Breast epithelium (tissue), 4 donors: ENCODE measurements at regions not wholly inside any gene's neighbourhood (a gene's known extent, or its start where the extent isn't known, plus 50 kb on each side); places are given as distances from the start of the nearest gene placed in this dataset.
"Not testable (repeated sequence)": the region's sequence is repeated elsewhere in the genome, so short reads cannot be mapped to it uniquely, and the experiment has no call there.

Experiments used
- DNase-seq, 2 donors: peaks; one replicate each; pipeline ENCODE4 v3.0.0-alpha.2; 2019; ENCODE audit warnings: low spot score in 2 of 2
- H3K27ac ChIP-seq, 2 donors: fragments of 200-600 bp; sonication (generic) in 1 of 2; one replicate each; pipeline ENCODE4 v1.5.1; 2016 to 2019; ENCODE audit warnings: mild to moderate bottlenecking in 1 of 2
- H3K27me3 ChIP-seq, 2 donors: fragments of 200-600 bp; sonication (generic) in 1 of 2; one replicate each; pipeline versions ENCODE4 v1.5.1 to v1.6.0; 2017 to 2019; ENCODE audit warnings: control low read depth in 1 of 2, mild to moderate bottlenecking in 1 of 2
- H3K36me3 ChIP-seq: fragments of 200-600 bp; one replicate; pipeline ENCODE4 v1.5.1; 2019
- H3K4me1 ChIP-seq, 2 donors: fragments of 200-600 bp; sonication (generic); one replicate each; pipeline ENCODE4 v1.5.1; 2016 to 2019; ENCODE audit warnings: control low read depth in 1 of 2
- H3K4me3 ChIP-seq, 3 donors: fragments of 200-600 bp; sonication (generic); 1 replicate in 2 of 3; 2 replicates in 1 of 3; pipeline ENCODE4 v1.5.1; 2016 to 2019; ENCODE audit warnings: mild to moderate bottlenecking in 3 of 3, moderate library complexity in 2 of 3
- H3K9me3 ChIP-seq, 2 donors: fragments of 200-600 bp; sonication (generic) in 1 of 2; one replicate each; pipeline ENCODE4 v1.5.1; 2016 to 2019; ENCODE audit warnings: control low read depth in 1 of 2
- POLR2A ChIP-seq: fragments of 450-650 bp; IDR thresholded peaks from one replicate; pipeline ENCODE4 v1.6.1; 2016; ENCODE audit warnings: antibody characterized with exemption, mild to moderate bottlenecking, moderate library complexity
- POLR2AphosphoS5 ChIP-seq, 3 donors: sonication (generic); formaldehyde crosslinking; IDR thresholded peaks; one replicate each; pipeline ENCODE4 v1.6.1; 2017; ENCODE audit warnings: antibody characterized with exemption in 3 of 3
- intact Hi-C: fragments of 100-400 bp; cut with DNase I; formaldehyde crosslinking; loops from one replicate; pipeline ENCODE4 v1.15.1; 2023; ENCODE audit warnings: low total_unique reads
- TF ChIP-seq, protein P1 (sequence below), 3 donors: fragments of 450-650 bp; IDR thresholded peaks; one replicate each; pipeline ENCODE4 v1.5.1; 2016 to 2017; ENCODE audit warnings: antibody characterized with exemption in 3 of 3, mild to moderate bottlenecking in 3 of 3, moderate library complexity in 3 of 3

DNA sequence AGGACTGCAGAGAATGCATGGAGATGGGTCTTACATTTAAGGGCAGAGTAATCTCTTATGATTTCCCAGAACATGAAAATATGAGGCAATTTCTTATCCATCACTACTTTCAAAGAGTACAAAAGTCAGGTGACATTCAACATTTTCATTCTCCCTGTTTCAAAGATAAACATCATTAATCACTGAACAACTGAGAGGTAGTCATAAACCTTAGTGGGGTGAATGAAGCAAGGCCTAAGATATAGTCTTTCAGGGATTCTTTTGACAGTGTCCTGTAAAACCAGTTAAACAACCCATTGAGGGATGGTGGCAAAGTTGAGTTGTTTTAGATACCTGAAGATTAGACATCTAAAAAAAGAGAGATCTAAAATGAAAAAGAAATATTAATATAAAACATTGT, 271.6 kb upstream of the CBLB start:
- no peak for TF ChIP-seq POLR2AphosphoS5 (IDR thresholded peaks at IDR 0.05)
- TF ChIP-seq, protein P1, sequence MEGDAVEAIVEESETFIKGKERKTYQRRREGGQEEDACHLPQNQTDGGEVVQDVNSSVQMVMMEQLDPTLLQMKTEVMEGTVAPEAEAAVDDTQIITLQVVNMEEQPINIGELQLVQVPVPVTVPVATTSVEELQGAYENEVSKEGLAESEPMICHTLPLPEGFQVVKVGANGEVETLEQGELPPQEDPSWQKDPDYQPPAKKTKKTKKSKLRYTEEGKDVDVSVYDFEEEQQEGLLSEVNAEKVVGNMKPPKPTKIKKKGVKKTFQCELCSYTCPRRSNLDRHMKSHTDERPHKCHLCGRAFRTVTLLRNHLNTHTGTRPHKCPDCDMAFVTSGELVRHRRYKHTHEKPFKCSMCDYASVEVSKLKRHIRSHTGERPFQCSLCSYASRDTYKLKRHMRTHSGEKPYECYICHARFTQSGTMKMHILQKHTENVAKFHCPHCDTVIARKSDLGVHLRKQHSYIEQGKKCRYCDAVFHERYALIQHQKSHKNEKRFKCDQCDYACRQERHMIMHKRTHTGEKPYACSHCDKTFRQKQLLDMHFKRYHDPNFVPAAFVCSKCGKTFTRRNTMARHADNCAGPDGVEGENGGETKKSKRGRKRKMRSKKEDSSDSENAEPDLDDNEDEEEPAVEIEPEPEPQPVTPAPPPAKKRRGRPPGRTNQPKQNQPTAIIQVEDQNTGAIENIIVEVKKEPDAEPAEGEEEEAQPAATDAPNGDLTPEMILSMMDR (IDR thresholded peaks at IDR 0.05) = no peak
- no peak for TF ChIP-seq POLR2A
- Histone ChIP-seq H3K27me3 (no peaks in the 10 kb centered on the region), H3K36me3 (no peaks in the 10 kb centered on the region), H3K9me3 (peaks cover 2 to 3% of the 10 kb centered on the region in 2 donors), H3K27ac (no peak overlapping the region), H3K4me3 (no peak overlapping the region), H3K4me1 (no peaks in the 10 kb centered on the region)
- no peak for DNase-seq
- intact Hi-C loops = no loop called here

DNA sequence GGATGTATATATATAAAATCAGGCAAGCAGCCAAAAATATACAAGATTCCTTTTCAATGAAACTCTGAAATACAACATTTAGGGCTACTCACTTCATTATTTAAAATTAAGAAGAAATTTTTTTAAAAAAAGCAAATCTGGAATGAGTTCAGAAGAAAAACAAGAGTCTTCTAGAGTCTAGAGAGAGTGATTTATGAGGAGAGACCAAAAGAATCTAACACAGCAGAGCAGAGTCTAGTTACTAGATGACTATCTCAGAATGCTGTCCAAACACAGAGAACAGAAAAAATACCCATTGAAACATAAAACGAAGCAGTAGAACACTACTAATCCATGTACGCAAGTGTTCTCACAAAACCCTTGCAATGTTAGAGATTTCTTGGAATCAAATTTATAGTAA, 275.2 kb upstream of the CBLB start:
- Histone ChIP-seq H3K27me3 (no peaks in the 10 kb centered on the region), H3K36me3 (no peaks in the 10 kb centered on the region), H3K4me3 (no peak overlapping the region), H3K27ac (no peak overlapping the region), H3K4me1 (no peaks in the 10 kb centered on the region), H3K9me3 (peaks cover 4 to 10% of the 10 kb centered on the region in 2 donors)
- intact Hi-C loops = no loop called here
- TF ChIP-seq POLR2A (no peak), POLR2AphosphoS5 (IDR thresholded peaks at IDR 0.05) (no peak)
- TF ChIP-seq, protein P1 (IDR thresholded peaks at IDR 0.05) = no peak
- no peak for DNase-seq

DNA sequence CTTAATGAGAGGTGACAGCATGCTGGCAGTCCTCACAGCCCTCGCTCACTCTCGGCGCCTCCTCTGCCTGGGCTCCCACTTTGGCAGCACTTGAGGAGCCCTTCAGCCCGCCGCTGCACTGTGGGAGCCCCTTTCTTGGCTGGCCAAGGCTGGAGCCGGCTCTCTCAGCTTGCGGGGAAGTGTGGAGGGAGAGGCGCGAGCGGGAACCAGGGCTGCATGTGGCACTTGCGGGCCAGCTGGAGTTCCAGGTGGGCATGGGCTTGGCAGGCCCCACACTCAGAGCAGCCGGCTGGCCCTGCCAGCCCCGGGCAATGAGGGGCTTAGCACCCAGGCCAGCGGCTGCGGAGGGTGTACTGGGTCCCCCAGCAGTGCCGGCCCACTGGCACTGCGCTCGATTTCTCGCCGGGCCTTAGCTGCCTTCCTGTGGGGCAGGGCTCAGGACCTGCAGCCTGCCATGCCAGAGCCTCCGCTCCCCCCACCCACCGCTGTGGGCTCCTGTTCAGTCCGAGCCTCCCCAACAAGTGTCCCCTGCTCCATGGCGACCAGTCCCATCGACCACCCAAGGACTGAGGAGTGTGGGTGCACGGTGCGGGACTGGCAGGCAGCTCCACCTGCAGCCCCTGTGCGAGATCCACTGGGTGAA, 279.7 kb upstream of the CBLB start:
- H3K9me3 ChIP-seq, H3K36me3 ChIP-seq, intact Hi-C loops, H3K27ac ChIP-seq, H3K4me3 ChIP-seq, H3K27me3 ChIP-seq, H3K4me1 ChIP-seq, DNase-seq: not testable (repeated sequence)

DNA sequence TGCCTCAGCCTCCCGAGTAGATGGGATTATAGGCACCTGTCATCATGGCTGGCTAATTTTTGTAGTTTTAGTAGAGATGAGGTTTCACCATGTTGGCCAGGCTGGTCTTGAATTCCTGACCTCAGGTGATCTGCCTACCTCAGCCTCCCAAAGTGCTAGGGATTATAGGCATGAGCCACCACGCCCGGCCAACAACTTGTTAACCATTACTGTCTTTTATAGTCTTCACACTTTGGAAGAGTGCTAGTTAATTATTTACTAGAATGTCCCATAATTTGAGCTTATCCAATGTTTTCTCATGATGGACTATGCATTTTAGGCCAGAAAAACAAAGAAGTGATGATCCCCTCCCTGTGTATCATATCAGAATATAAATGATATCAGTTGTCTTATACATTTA, 288.6 kb upstream of the CBLB start:
- no peaks in the 10 kb centered on the region for H3K9me3 ChIP-seq
- no peak overlapping the region for H3K4me3 ChIP-seq
- H3K27me3 ChIP-seq = no peaks in the 10 kb centered on the region
- intact Hi-C loops = no loop called here
- no peaks in the 10 kb centered on the region for H3K36me3 ChIP-seq
- no peaks in the 10 kb centered on the region for H3K4me1 ChIP-seq
- no peak for DNase-seq
- no peak for TF ChIP-seq POLR2A
- TF ChIP-seq, protein P1 (IDR thresholded peaks at IDR 0.05) = no peak
- no peak for TF ChIP-seq POLR2AphosphoS5 (IDR thresholded peaks at IDR 0.05)
- no peak overlapping the region for H3K27ac ChIP-seq

DNA sequence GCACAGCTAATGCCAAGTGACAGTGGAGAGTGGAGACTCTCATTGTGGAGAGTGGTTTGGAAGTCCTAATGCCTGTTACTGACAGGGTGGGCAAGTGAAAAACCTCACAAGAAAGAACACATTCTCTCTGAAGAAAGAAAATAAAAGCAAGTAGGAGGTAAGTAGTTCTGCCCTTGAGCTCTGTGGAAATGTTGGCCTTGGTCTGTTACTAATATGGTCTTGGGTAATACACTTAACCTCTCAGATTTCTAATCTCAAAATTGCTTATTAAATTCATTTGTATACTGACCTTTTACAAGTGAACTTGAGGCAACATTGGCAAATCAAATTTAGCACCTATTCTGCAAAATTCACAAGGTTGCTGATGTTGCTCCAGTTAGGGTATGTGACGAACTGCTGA, 291.6 kb upstream of the CBLB start:
- TF ChIP-seq POLR2A = no peak
- TF ChIP-seq, protein P1 (IDR thresholded peaks at IDR 0.05) = no peak
- TF ChIP-seq POLR2AphosphoS5 (IDR thresholded peaks at IDR 0.05) = no peak
- intact Hi-C loops = no loop called here
- Histone ChIP-seq H3K27ac (no peak overlapping the region), H3K27me3 (no peaks in the 10 kb centered on the region), H3K4me3 (no peak overlapping the region), H3K9me3 (no peaks in the 10 kb centered on the region), H3K4me1 (no peaks in the 10 kb centered on the region), H3K36me3 (no peaks in the 10 kb centered on the region)
- DNase-seq = no peak

DNA sequence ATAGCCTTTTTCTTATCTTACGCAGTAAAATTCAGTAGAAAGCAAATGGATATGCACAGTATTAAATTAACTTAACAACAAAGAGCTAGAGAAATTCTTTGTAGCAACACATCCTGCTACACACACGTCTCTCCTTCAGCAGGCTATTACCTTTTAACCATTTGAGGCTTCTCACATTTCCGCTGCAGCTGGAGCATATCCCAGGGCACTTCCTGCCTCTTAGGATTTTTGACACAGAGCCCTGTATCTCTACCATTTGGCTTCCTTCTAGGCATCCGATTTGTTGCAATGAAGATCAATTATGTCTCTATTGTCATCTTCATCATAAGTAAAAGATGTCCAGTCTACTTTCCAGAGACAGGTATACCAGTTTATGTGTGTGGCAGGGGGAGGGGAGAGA, 292.4 kb upstream of the CBLB start:
- H3K27me3 ChIP-seq = no peaks in the 10 kb centered on the region

More for the DNA sequence above, 292.4 kb upstream of the CBLB start:
- no peak for DNase-seq
- Histone ChIP-seq H3K4me3 (no peak overlapping the region), H3K9me3 (no peaks in the 10 kb centered on the region), H3K4me1 (no peaks in the 10 kb centered on the region), H3K27ac (no peak overlapping the region), H3K36me3 (no peaks in the 10 kb centered on the region)
- TF ChIP-seq POLR2AphosphoS5 (IDR thresholded peaks at IDR 0.05) = no peak
- TF ChIP-seq, protein P1 (IDR thresholded peaks at IDR 0.05) = no peak
- TF ChIP-seq POLR2A = no peak
- intact Hi-C loops = no loop called here
